H1 (cell line): ENCODE measurements at regions not wholly inside any gene's neighbourhood (a gene's known extent, or its start where the extent isn't known, plus 50 kb on each side); places are given as distances from the start of the nearest gene placed in this dataset.

Experiments used
- CTCF ChIA-PET: fragments of 300-600 bp; sonication (Branson Sonifier 250); formaldehyde crosslinking; loops from one replicate; lab custom pipeline; 2021; ENCODE audit not compliant: partially characterized antibody; lab: Charles Lee
- POLR2A ChIA-PET: fragments of 300-600 bp; sonication (Branson Sonifier 250); formaldehyde crosslinking; loops from one replicate; lab custom pipeline; 2021; ENCODE audit warnings: inconsistent platforms; ENCODE audit not compliant: partially characterized antibody; lab: Charles Lee
- DNase-seq, 2 experiments: peaks; one replicate each; pipeline versions ENCODE4 v3.0.0 to v3.0.0-alpha.2; 2010 to 2022; ENCODE audit warnings: low spot score in 2 of 2, low read depth in 1 of 2, mixed read lengths in 1 of 2
- FAIRE-seq: peaks from 2 replicates; lab custom pipeline; 2011; peaks lifted over from hg19 to GRCh38; lab: Jason Lieb, UNC
- H2AFZ ChIP-seq: 2 replicates; pipeline ENCODE4 v1.8.1; 2012; ENCODE audit warnings: low read length, inconsistent platforms
- H2AK5ac ChIP-seq: 2 replicates; pipeline ENCODE4 v1.6.1; 2013; ENCODE audit warnings: low read depth, low read length
- H2BK120ac ChIP-seq: replicated peaks from 2 replicates; pipeline ENCODE3; 2013; ENCODE audit warnings: low read depth, low read length, inconsistent platforms
- H2BK12ac ChIP-seq: 2 replicates; pipeline ENCODE4 v1.6.1; 2013; ENCODE audit warnings: low read depth, low read length
- H2BK15ac ChIP-seq: 2 replicates; pipeline ENCODE4 v1.6.1; 2013; ENCODE audit warnings: low read length
- H2BK20ac ChIP-seq: 2 replicates; pipeline ENCODE4 v1.6.1; 2013; ENCODE audit warnings: low read length
- H2BK5ac ChIP-seq: 2 replicates; pipeline ENCODE4 v1.6.1; 2013; ENCODE audit warnings: low read depth, low read length
- H3K14ac ChIP-seq: 2 replicates; pipeline ENCODE4 v1.6.1; 2013; ENCODE audit warnings: inconsistent platforms; ENCODE audit not compliant: insufficient read length
- H3K18ac ChIP-seq: 2 replicates; pipeline ENCODE4 v1.6.1; 2013; ENCODE audit warnings: low read length; ENCODE audit errors: extremely low read depth
- H3K23ac ChIP-seq: 2 replicates; pipeline ENCODE4 v1.6.1; 2013; ENCODE audit warnings: inconsistent platforms; ENCODE audit not compliant: insufficient read length
- H3K23me2 ChIP-seq: 2 replicates; pipeline ENCODE4 v1.6.1; 2013; ENCODE audit warnings: low read depth, low read length
- H3K27ac ChIP-seq: 2 replicates; pipeline ENCODE4 v1.6.1; 2011; ENCODE audit warnings: low read depth, low read length, inconsistent platforms
- H3K27me3 ChIP-seq, 4 experiments: replicated peaks in 1 of 4; 1 replicate in 1 of 4; 2 replicates in 3 of 4; pipeline versions ENCODE4 v1.6.1 to v1.8.1; 2011 to 2013; ENCODE audit warnings: low read length in 3 of 4, mild to moderate bottlenecking in 3 of 4, inconsistent platforms in 2 of 4, mixed read lengths in 2 of 4, moderate library complexity in 1 of 4; ENCODE audit not compliant: control insufficient read depth in 3 of 4, insufficient read depth in 3 of 4; ENCODE audit errors: extremely low read depth in 1 of 4
- H3K36me3 ChIP-seq, 4 experiments: 2 replicates each; pipeline versions ENCODE4 v1.6.1 to v1.8.1; 2011 to 2013; ENCODE audit warnings: mild to moderate bottlenecking in 4 of 4, low read length in 3 of 4, moderate library complexity in 2 of 4, control low read depth in 1 of 4, inconsistent platforms in 1 of 4; ENCODE audit not compliant: insufficient read depth in 4 of 4, control insufficient read depth in 2 of 4
- H3K4ac ChIP-seq: replicated peaks from 2 replicates; pipeline ENCODE3; 2013; ENCODE audit warnings: low read length, low read depth, mixed read lengths, inconsistent platforms; ENCODE audit not compliant: insufficient read length
- H3K4me1 ChIP-seq, 4 experiments: replicated peaks in 1 of 4; 1 replicate in 1 of 4; 2 replicates in 3 of 4; pipeline versions ENCODE4 v1.6.1 to v1.8.1; 2011 to 2013; ENCODE audit warnings: low read length in 3 of 4, inconsistent platforms in 2 of 4, mixed read lengths in 1 of 4; ENCODE audit not compliant: insufficient read depth in 4 of 4, control insufficient read depth in 3 of 4
- H3K4me2 ChIP-seq, 2 experiments: 2 replicates each; pipeline versions ENCODE4 v1.6.1 to v1.8.1; 2011 to 2013; ENCODE audit warnings: low read depth in 2 of 2, low read length in 2 of 2, control low read depth in 1 of 2, inconsistent platforms in 1 of 2, mild to moderate bottlenecking in 1 of 2; ENCODE audit not compliant: insufficient read depth in 1 of 2
- H3K4me3 ChIP-seq, 4 experiments: fragments of 200-600, 300-600 bp in 1 of 4; sonication (generic), shearing (Covaris generic), sonication (Bioruptor Twin) in 1 of 4; 2 replicates each; pipeline versions ENCODE4 v1.5.1 to v1.8.1; 2011 to 2016; ENCODE audit warnings: low read length in 4 of 4, low read depth in 3 of 4, control low read depth in 2 of 4, inconsistent platforms in 2 of 4, mild to moderate bottlenecking in 2 of 4, mixed read lengths in 1 of 4, moderate library complexity in 1 of 4; ENCODE audit not compliant: insufficient read depth in 2 of 4; ENCODE audit errors: extremely low read depth in 1 of 4
- H3K56ac ChIP-seq: replicated peaks from 2 replicates; pipeline ENCODE3; 2013; ENCODE audit warnings: low read depth, mild to moderate bottlenecking, mixed read lengths, low read length, inconsistent platforms; ENCODE audit not compliant: insufficient read length
- H3K79me1 ChIP-seq: 2 replicates; pipeline ENCODE4 v1.6.1; 2013; ENCODE audit warnings: low read depth, low read length, control low read depth
- H3K79me2 ChIP-seq, 2 experiments: 2 replicates each; pipeline versions ENCODE4 v1.6.1 to v1.8.1; 2012 to 2013; ENCODE audit warnings: low read length in 2 of 2, mild to moderate bottlenecking in 2 of 2, inconsistent platforms in 1 of 2; ENCODE audit not compliant: insufficient read depth in 2 of 2, control insufficient read depth in 1 of 2
- H3K9ac ChIP-seq, 4 experiments: replicated peaks in 1 of 4; 1 replicate in 1 of 4; 2 replicates in 3 of 4; pipeline versions ENCODE4 v1.6.1 to v1.8.1; 2011 to 2013; ENCODE audit warnings: low read depth in 3 of 4, low read length in 3 of 4, control low read depth in 2 of 4, mild to moderate bottlenecking in 2 of 4, moderate library complexity in 2 of 4, inconsistent platforms in 1 of 4; ENCODE audit errors: extremely low read depth in 1 of 4
- H3K9me3 ChIP-seq, 2 experiments: 2 replicates each; pipeline versions ENCODE4 v1.6.1 to v1.8.1; 2012 to 2013; ENCODE audit warnings: mild to moderate bottlenecking in 2 of 2, moderate library complexity in 2 of 2, control low read depth in 1 of 2, inconsistent platforms in 1 of 2, low read depth in 1 of 2, low read length in 1 of 2, mixed read lengths in 1 of 2; ENCODE audit not compliant: insufficient read depth in 2 of 2
- H4K20me1 ChIP-seq, 2 experiments: replicated peaks in 1 of 2; 2 replicates each; pipeline versions ENCODE3 to v1.8.1; 2011 to 2013; ENCODE audit warnings: inconsistent platforms in 2 of 2, low read length in 2 of 2, mild to moderate bottlenecking in 1 of 2; ENCODE audit not compliant: insufficient read depth in 2 of 2, control insufficient read depth in 1 of 2
- H4K5ac ChIP-seq: 2 replicates; pipeline ENCODE4 v1.6.1; 2013; ENCODE audit warnings: low read length, low read depth, mixed read lengths, inconsistent platforms; ENCODE audit not compliant: insufficient read length
- H4K8ac ChIP-seq: 2 replicates; pipeline ENCODE4 v1.8.0; 2013; ENCODE audit warnings: mild to moderate bottlenecking, moderate library complexity, low read length, inconsistent platforms; ENCODE audit not compliant: insufficient read depth; ENCODE audit errors: extremely low read depth
- H4K91ac ChIP-seq: replicated peaks from 2 replicates; pipeline ENCODE3; 2013; ENCODE audit warnings: low read length, mixed read lengths, inconsistent platforms; ENCODE audit not compliant: insufficient read length
- ATF2 ChIP-seq: IDR thresholded peaks from 2 replicates; pipeline ENCODE4 v1.6.1; 2012; ENCODE audit warnings: low read length, inconsistent platforms
- EGR1 ChIP-seq: IDR thresholded peaks from 2 replicates; pipeline ENCODE4 v1.6.1; 2011; ENCODE audit warnings: low read depth, low read length, borderline replicate concordance
- GTF2F1 ChIP-seq: IDR thresholded peaks from 2 replicates; pipeline ENCODE4 v1.6.1; 2012; ENCODE audit warnings: low read depth, low read length, improper control_type of control experiment, borderline replicate concordance
- JUN ChIP-seq: IDR thresholded peaks from 2 replicates; pipeline ENCODE4 v1.6.1; 2011; ENCODE audit warnings: low read depth, mild to moderate bottlenecking, improper control_type of control experiment, low read length
- KDM5A ChIP-seq: fragments of 200-600 bp; IDR thresholded peaks from 2 replicates; pipeline ENCODE4 v1.7.1; 2012; ENCODE audit warnings: mild to moderate bottlenecking, low read length, inconsistent platforms, mixed read lengths
- POU5F1 ChIP-seq: IDR thresholded peaks from 2 replicates; pipeline ENCODE4 v1.6.1; 2011; ENCODE audit warnings: low read depth, mild to moderate bottlenecking, low read length, moderate library complexity
- SIX5 ChIP-seq: IDR thresholded peaks from 2 replicates; pipeline ENCODE4 v1.6.1; 2011; ENCODE audit warnings: mild to moderate bottlenecking, low read depth, low read length
- SP1 ChIP-seq: IDR thresholded peaks from 2 replicates; pipeline ENCODE4 v1.6.1; 2011; ENCODE audit warnings: low read depth, low read length
- SP2 ChIP-seq: IDR thresholded peaks from 2 replicates; pipeline ENCODE4 v1.6.1; 2012; ENCODE audit warnings: mild to moderate bottlenecking, low read length, inconsistent platforms
- TAF7 ChIP-seq: optimal IDR thresholded peaks from 2 replicates; pipeline ENCODE3; 2011; ENCODE audit warnings: low read depth, mild to moderate bottlenecking, inconsistent platforms, low read length, moderate library complexity, borderline replicate concordance
- TCF12 ChIP-seq: IDR thresholded peaks from 2 replicates; pipeline ENCODE4 v1.6.1; 2011; ENCODE audit warnings: low read depth, mild to moderate bottlenecking, low read length
- USF2 ChIP-seq: IDR thresholded peaks from 2 replicates; pipeline ENCODE4 v1.6.1; 2011; ENCODE audit warnings: low read length, improper control_type of control experiment
- WGBS, 2 experiments: shearing (Covaris generic) in 1 of 2; methylation state at CpG; one replicate each; pipeline versions ENCODE4 v1.1.6 to v1.1.7; 2013 to 2015; ENCODE audit warnings: low lambda C conversion rate in 2 of 2, mixed read lengths in 2 of 2, inconsistent platforms in 1 of 2, low coverage in 1 of 2, missing lambda C conversion rate in 1 of 2; ENCODE audit not compliant: insufficient replicate concordance in 2 of 2, insufficient coverage in 1 of 2, insufficient read length in 1 of 2; ENCODE audit errors: extremely low coverage in 1 of 2, missing lambda C conversion rate in 1 of 2; 5-methylcytosine and 5-hydroxymethylcytosine counted together
- TF ChIP-seq, protein P1 (sequence below): IDR thresholded peaks from 2 replicates; pipeline ENCODE4 v1.6.1; 2012; ENCODE audit warnings: inconsistent platforms

DNA sequence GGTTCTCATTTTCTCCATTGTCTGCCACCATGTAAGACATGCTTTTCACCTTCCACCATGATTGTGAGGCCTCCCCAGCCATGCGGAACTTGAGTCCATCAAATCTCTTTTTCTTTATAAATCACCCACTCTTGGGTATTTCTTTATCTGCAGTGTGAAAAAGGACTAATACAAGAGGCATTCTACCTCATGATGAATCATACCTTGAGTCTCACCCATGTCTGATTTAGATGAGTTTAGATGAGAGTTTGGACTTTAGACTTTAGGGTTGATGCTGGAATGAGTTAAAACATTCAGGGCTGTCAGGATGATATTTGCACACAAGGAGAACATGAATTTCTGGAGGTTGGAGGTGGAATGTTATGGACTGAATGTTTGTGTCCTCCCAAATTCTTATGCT, 545.6 kb downstream of the C6orf118 start:
- H4K91ac ChIP-seq, result no peak overlapping the region
- no peak overlapping the region for H2BK12ac ChIP-seq
- H3K56ac ChIP-seq, result no peak overlapping the region
- H3K14ac ChIP-seq, result no peak overlapping the region
- H4K20me1 ChIP-seq, result no peaks in the 10 kb centered on the region
- H3K23ac ChIP-seq, result no peak overlapping the region
- ChIA-PET POLR2A (no interaction called here), CTCF (no interaction called here)
- H3K18ac ChIP-seq, result no peak overlapping the region
- H3K4me2 ChIP-seq, result no peak overlapping the region
- no peak overlapping the region for H3K27ac ChIP-seq
- H3K9ac ChIP-seq, result no peak overlapping the region
- no peak overlapping the region for H2BK120ac ChIP-seq
- H3K23me2 ChIP-seq, result no peaks in the 10 kb centered on the region
- H3K4me3 ChIP-seq, result no peak overlapping the region
- H3K36me3 ChIP-seq, result no peaks in the 10 kb centered on the region
- H3K27me3 ChIP-seq, result no peaks in the 10 kb centered on the region
- H2AK5ac ChIP-seq, result no peak overlapping the region
- no peak overlapping the region for H4K5ac ChIP-seq
- no peak overlapping the region for H4K8ac ChIP-seq
- H3K79me2 ChIP-seq, result no peaks in the 10 kb centered on the region
- no peak overlapping the region for H3K4ac ChIP-seq
- DNase-seq (no peak), FAIRE-seq (no peak)
- no peak overlapping the region for H2BK15ac ChIP-seq
- H2AFZ ChIP-seq, result no peak overlapping the region
- peaks cover 0 to 3% of the 10 kb centered on the region in 2 experiments; a peak in 2 of 4 replicates for H3K9me3 ChIP-seq
- 100% methylated on average over 1 of the region's 1 CpG; no CpG with 5 or more reads in 1 of the 2 experiments for WGBS, 2 experiments
- no peaks in the 10 kb centered on the region for H3K79me1 ChIP-seq
- H2BK20ac ChIP-seq, result no peak overlapping the region
- H3K4me1 ChIP-seq, result no peaks in the 10 kb centered on the region
- H2BK5ac ChIP-seq, result no peak overlapping the region
- TF ChIP-seq SP1 (no peak), TAF7 (no peak), USF2 (no peak), EGR1 (no peak), TCF12 (no peak), ATF2 (no peak), GTF2F1 (no peak), KDM5A (no peak), SIX5 (no peak), POU5F1 (no peak), SP2 (no peak), JUN (no peak)
- TF ChIP-seq, protein P1, sequence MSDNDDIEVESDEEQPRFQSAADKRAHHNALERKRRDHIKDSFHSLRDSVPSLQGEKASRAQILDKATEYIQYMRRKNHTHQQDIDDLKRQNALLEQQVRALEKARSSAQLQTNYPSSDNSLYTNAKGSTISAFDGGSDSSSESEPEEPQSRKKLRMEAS, result no peak
